Uterus (tissue), 3 donors: ENCODE measurements at regions not wholly inside any gene's neighbourhood (a gene's known extent, or its start where the extent isn't known, plus 50 kb on each side); places are given as distances from the start of the nearest gene placed in this dataset.

ENCODE experiments used
- DNase-seq, 2 donors: peaks; one replicate each; pipeline ENCODE4 v3.0.0-alpha.2; 2019 to 2020
- H3K27ac ChIP-seq, 2 donors: fragments of 200-600 bp; sonication (generic); 1 replicate in 1 of 2; 2 replicates in 1 of 2; pipeline ENCODE4 v1.5.1; 2016 to 2018
- H3K27me3 ChIP-seq, 2 donors: fragments of 200-600 bp; sonication (generic); one replicate each; pipeline ENCODE4 v1.5.1; 2018 to 2019; ENCODE audit warnings: control low read depth in 1 of 2
- H3K36me3 ChIP-seq, 2 donors: fragments of 200-600 bp; sonication (generic); one replicate each; pipeline ENCODE4 v1.5.1; 2019; ENCODE audit warnings: control low read depth in 1 of 2
- H3K4me1 ChIP-seq, 2 donors: fragments of 200-600 bp; sonication (generic); one replicate each; pipeline ENCODE4 v1.5.1; 2018 to 2019; ENCODE audit warnings: control low read depth in 1 of 2
- H3K4me3 ChIP-seq, 2 donors: fragments of 200-600 bp; sonication (generic); 1 replicate in 1 of 2; 2 replicates in 1 of 2; pipeline ENCODE4 v1.5.1; 2018 to 2019; ENCODE audit warnings: mild to moderate bottlenecking in 1 of 2
- H3K9me3 ChIP-seq, 2 donors: fragments of 200-600 bp; sonication (generic); one replicate each; pipeline ENCODE4 v1.5.1; 2019; ENCODE audit warnings: control low read depth in 1 of 2
- POLR2A ChIP-seq, 2 donors: fragments of 450-650 bp; IDR thresholded peaks; one replicate each; pipeline ENCODE4 v1.6.1; 2016; ENCODE audit warnings: antibody characterized with exemption in 2 of 2, mild to moderate bottlenecking in 1 of 2, moderate library complexity in 1 of 2
- intact Hi-C: fragments of 100-400 bp; cut with DNase I; formaldehyde crosslinking; loops from one replicate; pipeline ENCODE4 v1.15.1; 2023; ENCODE audit warnings: low total_unique reads
- TF ChIP-seq, protein P1 (sequence below), 4 experiments: fragments of 200-600 bp in 2 of 4; fragments of 450-650 bp in 2 of 4; sonication (generic) in 2 of 4; IDR thresholded peaks; one replicate each; pipeline ENCODE4 v1.5.1; 2016 to 2019; ENCODE audit warnings: antibody characterized with exemption in 4 of 4, mild to moderate bottlenecking in 2 of 4, moderate library complexity in 1 of 4
- donor health status: DM: yes; HTN: yes; CAD: no.

DNA sequence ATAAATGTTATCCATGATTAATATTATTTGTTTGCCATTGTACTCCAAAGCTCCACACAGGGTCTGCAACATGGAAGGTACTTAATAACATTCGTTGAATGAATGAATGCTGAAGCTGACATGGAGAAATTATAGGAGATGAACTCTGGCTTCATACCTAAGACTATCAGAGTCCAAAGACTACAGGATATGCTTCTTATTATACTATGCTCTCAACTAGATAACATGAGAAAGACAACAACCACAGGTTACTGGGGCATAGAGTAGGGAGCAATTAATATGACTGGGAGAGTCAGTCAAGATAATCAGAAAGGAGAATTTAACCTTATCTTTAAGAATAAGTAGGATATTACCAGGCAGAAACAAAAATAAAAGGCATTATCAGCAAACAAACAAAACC is 236.3 kb upstream of the SOX5 start:
- TF ChIP-seq, protein P1, sequence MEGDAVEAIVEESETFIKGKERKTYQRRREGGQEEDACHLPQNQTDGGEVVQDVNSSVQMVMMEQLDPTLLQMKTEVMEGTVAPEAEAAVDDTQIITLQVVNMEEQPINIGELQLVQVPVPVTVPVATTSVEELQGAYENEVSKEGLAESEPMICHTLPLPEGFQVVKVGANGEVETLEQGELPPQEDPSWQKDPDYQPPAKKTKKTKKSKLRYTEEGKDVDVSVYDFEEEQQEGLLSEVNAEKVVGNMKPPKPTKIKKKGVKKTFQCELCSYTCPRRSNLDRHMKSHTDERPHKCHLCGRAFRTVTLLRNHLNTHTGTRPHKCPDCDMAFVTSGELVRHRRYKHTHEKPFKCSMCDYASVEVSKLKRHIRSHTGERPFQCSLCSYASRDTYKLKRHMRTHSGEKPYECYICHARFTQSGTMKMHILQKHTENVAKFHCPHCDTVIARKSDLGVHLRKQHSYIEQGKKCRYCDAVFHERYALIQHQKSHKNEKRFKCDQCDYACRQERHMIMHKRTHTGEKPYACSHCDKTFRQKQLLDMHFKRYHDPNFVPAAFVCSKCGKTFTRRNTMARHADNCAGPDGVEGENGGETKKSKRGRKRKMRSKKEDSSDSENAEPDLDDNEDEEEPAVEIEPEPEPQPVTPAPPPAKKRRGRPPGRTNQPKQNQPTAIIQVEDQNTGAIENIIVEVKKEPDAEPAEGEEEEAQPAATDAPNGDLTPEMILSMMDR (IDR thresholded peaks at IDR 0.05): no peak
- no peak for TF ChIP-seq POLR2A (IDR thresholded peaks at IDR 0.05)
- no peaks in the 10 kb centered on the region for H3K4me1 ChIP-seq
- intact Hi-C loops: no loop called here
- peaks cover 0 to 3% of the 10 kb centered on the region in 2 donors for H3K36me3 ChIP-seq
- peaks cover 0 to 4% of the 10 kb centered on the region in 2 donors for H3K9me3 ChIP-seq
- H3K27me3 ChIP-seq: no peaks in the 10 kb centered on the region
- H3K4me3 ChIP-seq: no peak overlapping the region
- no peak overlapping the region for H3K27ac ChIP-seq
- no peak for DNase-seq

DNA sequence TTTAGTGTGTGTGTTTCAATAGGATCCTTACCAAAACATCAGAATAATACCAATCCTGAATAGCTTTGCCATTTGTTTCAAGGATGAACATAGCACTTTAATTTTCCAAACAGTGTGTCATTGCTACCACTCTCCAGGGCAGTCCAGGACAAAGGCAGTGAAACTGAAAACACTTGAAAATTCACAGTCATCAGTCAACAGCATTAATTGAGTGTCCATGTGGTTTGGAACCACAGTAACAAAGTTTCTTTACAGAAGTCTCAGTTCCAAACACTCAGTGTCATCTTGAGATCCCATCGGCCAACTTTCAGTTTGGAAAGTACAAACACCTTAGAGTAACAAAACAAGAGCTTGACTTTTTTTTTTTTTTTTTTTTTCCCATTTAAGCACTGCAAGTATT is 228.4 kb upstream of the SOX5 start:
- H3K9me3 ChIP-seq: no peaks in the 10 kb centered on the region
- TF ChIP-seq, protein P1 (IDR thresholded peaks at IDR 0.05): no peak
- TF ChIP-seq POLR2A (IDR thresholded peaks at IDR 0.05): no peak
- no peak overlapping the region for H3K4me3 ChIP-seq
- H3K27me3 ChIP-seq: no peaks in the 10 kb centered on the region
- intact Hi-C loops: no loop called here
- no peaks in the 10 kb centered on the region for H3K36me3 ChIP-seq
- DNase-seq: no peak
- H3K27ac ChIP-seq: no peak overlapping the region
- H3K4me1 ChIP-seq: no peaks in the 10 kb centered on the region

DNA sequence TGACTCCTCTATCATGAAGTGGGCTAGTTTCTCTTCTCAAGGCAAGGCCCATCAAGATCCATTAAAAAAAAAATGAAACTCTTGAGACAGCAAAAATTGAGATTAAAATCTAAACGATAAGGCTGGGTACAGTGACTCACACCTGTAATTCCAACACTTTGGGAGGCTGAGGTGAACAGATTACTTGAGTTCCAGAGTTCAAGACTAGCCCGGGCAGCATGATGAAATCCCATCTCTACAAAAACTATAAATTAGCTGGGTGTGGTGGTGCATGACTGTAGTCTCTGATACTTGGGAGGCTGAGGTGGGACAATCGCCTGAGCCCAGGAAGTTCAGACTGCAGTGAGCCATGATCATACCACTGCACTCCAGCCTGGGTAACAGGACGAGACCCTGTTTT is 226.5 kb upstream of the SOX5 start:
- intact Hi-C loops: no loop called here
- H3K36me3 ChIP-seq: no peaks in the 10 kb centered on the region
- no peak for DNase-seq
- H3K27me3 ChIP-seq: no peaks in the 10 kb centered on the region
- TF ChIP-seq, protein P1 (IDR thresholded peaks at IDR 0.05): no peak
- no peak for TF ChIP-seq POLR2A (IDR thresholded peaks at IDR 0.05)
- H3K9me3 ChIP-seq: no peaks in the 10 kb centered on the region
- no peak overlapping the region for H3K27ac ChIP-seq
- no peak overlapping the region for H3K4me3 ChIP-seq
- no peaks in the 10 kb centered on the region for H3K4me1 ChIP-seq

DNA sequence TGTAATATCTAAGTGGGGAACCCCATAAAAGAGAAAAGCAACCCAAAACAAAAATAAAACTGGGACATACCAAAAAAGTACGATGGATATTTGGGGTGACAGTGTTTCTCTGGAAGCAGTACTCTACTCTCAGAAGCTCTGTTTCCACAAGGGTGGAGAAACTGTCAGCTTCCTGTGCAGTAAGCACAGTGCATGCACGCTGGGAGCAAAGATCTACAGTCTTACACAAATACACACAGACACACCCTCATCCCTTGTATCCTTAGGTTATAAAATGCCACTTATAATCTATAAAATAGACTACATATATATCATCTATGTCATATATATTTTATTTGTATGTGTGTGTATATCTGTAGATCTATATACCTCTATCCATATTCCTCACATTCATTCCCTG is 225.8 kb upstream of the SOX5 start:
- no peak overlapping the region for H3K27ac ChIP-seq
- TF ChIP-seq, protein P1 (IDR thresholded peaks at IDR 0.05): no peak
- no peak for TF ChIP-seq POLR2A (IDR thresholded peaks at IDR 0.05)
- no peaks in the 10 kb centered on the region for H3K36me3 ChIP-seq
- H3K27me3 ChIP-seq: no peaks in the 10 kb centered on the region
- intact Hi-C loops: no loop called here
- no peaks in the 10 kb centered on the region for H3K4me1 ChIP-seq
- no peaks in the 10 kb centered on the region for H3K9me3 ChIP-seq
- no peak for DNase-seq
- no peak overlapping the region for H3K4me3 ChIP-seq

DNA sequence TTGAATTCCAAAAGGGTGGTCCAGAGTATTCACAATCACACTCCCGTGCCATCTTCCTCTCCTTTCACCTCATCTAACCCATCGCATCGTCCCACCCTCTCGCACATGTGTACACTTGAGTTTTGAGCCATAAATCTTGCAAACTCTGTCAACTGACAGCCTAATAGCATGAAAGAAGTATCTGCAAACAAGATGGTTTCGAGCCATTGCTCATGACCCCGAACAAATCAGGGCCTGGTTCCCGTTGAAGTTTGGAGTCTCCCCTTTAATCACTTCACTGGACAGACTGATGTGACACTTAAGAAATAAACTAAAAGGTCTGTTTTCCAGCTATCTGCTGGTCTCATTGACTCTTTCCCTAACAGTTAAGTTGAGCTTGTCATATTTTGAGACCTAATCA is 223.6 kb upstream of the SOX5 start:
- no peaks in the 10 kb centered on the region for H3K27me3 ChIP-seq
- no peak overlapping the region for H3K27ac ChIP-seq
- TF ChIP-seq, protein P1 (IDR thresholded peaks at IDR 0.05): no peak
- no peak for TF ChIP-seq POLR2A (IDR thresholded peaks at IDR 0.05)
- no peak overlapping the region for H3K4me3 ChIP-seq
- H3K9me3 ChIP-seq: no peaks in the 10 kb centered on the region
- DNase-seq: no peak
- H3K36me3 ChIP-seq: no peaks in the 10 kb centered on the region
- intact Hi-C loops: no loop called here
- H3K4me1 ChIP-seq: no peaks in the 10 kb centered on the region
